GM10248 (cell line): ENCODE measurements at regions not wholly inside any gene's neighbourhood (a gene's known extent, or its start where the extent isn't known, plus 50 kb on each side); places are given as distances from the start of the nearest gene placed in this dataset.

ENCODE experiments used
- CTCF ChIA-PET: fragments of 300-600 bp; sonication (Branson Sonifier 250); formaldehyde crosslinking; extraction: SDS; loops from one replicate; lab custom pipeline; 2021; ENCODE audit warnings: antibody characterized with exemption; lab: Yijun Ruan, JAX
- POLR2A ChIA-PET: fragments of 350-650 bp; sonication (Branson Sonifier 250); formaldehyde crosslinking; extraction: SDS; loops from one replicate; lab custom pipeline; 2020; ENCODE audit warnings: antibody characterized with exemption; lab: Yijun Ruan, JAX
- DNase-seq: peaks from one replicate; pipeline ENCODE4 v3.0.0; 2012; ENCODE audit errors: extremely low spot score
- CTCF ChIP-seq: IDR thresholded peaks from 2 replicates; pipeline ENCODE4 v1.5.1; 2012; ENCODE audit warnings: mild to moderate bottlenecking, low read depth; ENCODE audit errors: extremely low read depth, missing control alignments, control extremely low read depth

- CTCF ChIA-PET: interaction anchor here (0.9 kb wide), 1 partner anchor 31 kb away, joined by 3 read pairs; no protein-coding TSS in a partner anchor
- POLR2A ChIA-PET: no interaction called here
- no peak for TF ChIP-seq CTCF
- no peak for DNase-seq
These were observed 648.8 kb downstream of the PLA2G4A start for GRCh38 chr1:187477535-187477934.

- no peak for DNase-seq
- POLR2A ChIA-PET: no interaction called here
- TF ChIP-seq CTCF: no peak
- CTCF ChIA-PET: interaction anchor here (1.4 to 2.0 kb wide), 3 partner anchors 12 to 17 kb away, joined by 4 to 6 read pairs (median 4); no protein-coding TSS in a partner anchor
These were observed 652.9 kb downstream of the PLA2G4A start for GRCh38 chr1:187481581-187482148.

- ChIA-PET CTCF (no interaction called here), POLR2A (no interaction called here)
- no peak for TF ChIP-seq CTCF
- DNase-seq: no peak
These were observed 661.5 kb downstream of the PLA2G4A start for GRCh38 chr1:187490266-187490665.

- POLR2A ChIA-PET: no interaction called here
- CTCF ChIA-PET: no interaction called here
- DNase-seq: no peak
- no peak for TF ChIP-seq CTCF
These were observed 662.5 kb downstream of the PLA2G4A start for GRCh38 chr1:187491082-187491720.

- ChIA-PET CTCF (interaction anchor here (0.8 to 1.1 kb wide), 3 partner anchors 10 to 16 kb away, joined by 3 to 4 read pairs (median 4); no protein-coding TSS in a partner anchor), POLR2A (no interaction called here)
- no peak for DNase-seq
- no peak for TF ChIP-seq CTCF
These were observed 669.3 kb downstream of the PLA2G4A start for GRCh38 chr1:187498028-187498427.

GRCh38 chr1:187504779-187505178 lies 676.0 kb downstream of the PLA2G4A start:
- ChIA-PET POLR2A (no interaction called here), CTCF (no interaction called here)
- no peak for DNase-seq
- TF ChIP-seq CTCF: no peak
